OCI-LY7 (cell line): ENCODE measurements at regions not wholly inside any gene's neighbourhood (a gene's known extent, or its start where the extent isn't known, plus 50 kb on each side); places are given as distances from the start of the nearest gene placed in this dataset.

ENCODE experiments used
- BruUV-seq: library from RNA; stranded (reverse); fragments of 400-500 nt; replicated peaks from 2 replicates; lab custom pipeline; 2021; lab: Mats Ljungman, UMichigan
- CTCF ChIA-PET: fragments of 300-600 bp; sonication (Branson Sonifier 250); formaldehyde crosslinking; loops from one replicate; lab custom pipeline; 2022; ENCODE audit warnings: antibody characterized with exemption; ENCODE audit not compliant: unreplicated experiment; lab: Charles Lee
- POLR2A ChIA-PET: fragments of 300-600 bp; sonication (Branson Sonifier 250); formaldehyde crosslinking; loops from one replicate; lab custom pipeline; 2022; ENCODE audit warnings: antibody characterized with exemption; lab: Charles Lee
- DNase-seq: peaks from one replicate; pipeline ENCODE4 v3.0.0-alpha.2; 2015; ENCODE audit warnings: low spot score
- H2AFZ ChIP-seq: fragments of 200-600 bp; sonication (generic), shearing (Covaris generic); 2 replicates; pipeline ENCODE4 v1.6.1; 2014; ENCODE audit warnings: mild to moderate bottlenecking, antibody characterized with exemption, low read length, moderate library complexity
- H3K27ac ChIP-seq: fragments of 200-600 bp; sonication (generic); 2 replicates; pipeline ENCODE4 v1.5.1; 2014; ENCODE audit warnings: mixed run types, low read depth, mild to moderate bottlenecking, moderate library complexity, low read length, inconsistent platforms; ENCODE audit not compliant: poor library complexity, severe bottlenecking
- H3K36me3 ChIP-seq: fragments of 200-600 bp; sonication (generic); 2 replicates; pipeline ENCODE4 v1.6.1; 2014; ENCODE audit warnings: mild to moderate bottlenecking, antibody characterized with exemption, low read length, moderate library complexity, mixed read lengths; ENCODE audit not compliant: insufficient read depth
- H3K4me1 ChIP-seq: fragments of 200-600 bp; sonication (generic); 2 replicates; pipeline ENCODE4 v1.5.1; 2014; ENCODE audit warnings: mild to moderate bottlenecking, low read length; ENCODE audit not compliant: insufficient read depth, poor library complexity, severe bottlenecking
- H3K4me2 ChIP-seq: fragments of 200-600 bp; sonication (generic); 2 replicates; pipeline ENCODE4 v1.6.1; 2014; ENCODE audit warnings: mild to moderate bottlenecking, low read length
- H3K4me3 ChIP-seq: fragments of 200-600 bp; sonication (generic); 2 replicates; pipeline ENCODE4 v1.5.1; 2014; ENCODE audit warnings: mild to moderate bottlenecking, low read depth, low read length; ENCODE audit not compliant: poor library complexity, severe bottlenecking
- H3K79me2 ChIP-seq: fragments of 200-600 bp; sonication (generic); 2 replicates; pipeline ENCODE4 v1.6.1; 2016; ENCODE audit warnings: low read depth, mild to moderate bottlenecking, low read length, moderate library complexity, mixed read lengths; ENCODE audit not compliant: insufficient read depth
- H3K9me2 ChIP-seq: fragments of 200-600 bp; sonication (generic); 2 replicates; pipeline ENCODE4 v1.6.1; 2016; ENCODE audit warnings: mild to moderate bottlenecking, low read length, mixed read lengths; ENCODE audit not compliant: insufficient read depth
- H3K9me3 ChIP-seq: fragments of 200-600 bp; sonication (generic); 2 replicates; pipeline ENCODE4 v1.6.1; 2014; ENCODE audit warnings: mild to moderate bottlenecking, mixed run types, low read length, mixed read lengths
- H4K20me1 ChIP-seq: fragments of 200-600 bp; sonication (generic); 2 replicates; pipeline ENCODE4 v1.6.1; 2014; ENCODE audit warnings: mild to moderate bottlenecking, antibody characterized with exemption, low read length, moderate library complexity, mixed read lengths; ENCODE audit not compliant: insufficient read depth
- CTCF ChIP-seq: fragments of 200-600 bp; sonication (generic); conservative IDR thresholded peaks from 2 replicates; pipeline ENCODE4 v1.5.1; 2014; ENCODE audit warnings: mild to moderate bottlenecking, antibody characterized with exemption, low read length, moderate library complexity, mixed read lengths
- EZH2phosphoT487 ChIP-seq: fragments of 200-600 bp; sonication (generic); IDR thresholded peaks from 2 replicates; pipeline ENCODE4 v1.6.1; 2018; ENCODE audit warnings: low read depth, borderline replicate concordance, mild to moderate bottlenecking, mixed run types, antibody characterized with exemption, low read length, moderate library complexity, mixed read lengths
- intact Hi-C: fragments of 100-400 bp; cut with micrococcal nuclease; formaldehyde crosslinking; loops from one replicate; pipeline ENCODE4 v1.10.0; 2022; ENCODE audit not compliant: unreplicated experiment

DNA sequence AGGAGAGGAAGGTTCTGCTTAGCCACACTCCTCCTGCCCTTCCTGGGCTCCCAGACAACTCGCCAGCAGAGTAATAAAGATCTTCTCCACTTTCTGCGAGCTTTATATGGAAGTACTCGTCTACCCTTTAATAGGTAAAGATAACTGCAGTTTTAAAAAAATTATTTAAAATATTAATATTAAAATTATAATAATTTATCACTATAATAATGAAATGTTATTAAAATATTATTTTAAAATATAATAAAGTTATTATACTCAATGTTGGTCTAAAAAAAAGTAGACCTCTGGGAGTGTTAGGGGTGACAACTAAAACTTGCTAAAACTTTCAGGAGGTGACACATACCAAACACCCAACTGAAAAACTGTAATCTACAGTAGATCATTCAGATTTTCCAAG is 81.5 kb downstream of the RBM43 start:
- POLR2A ChIA-PET, result interaction anchor here (0.5 kb wide), 1 partner anchor 705 kb away, joined by 3 read pairs; no protein-coding TSS in a partner anchor

DNA sequence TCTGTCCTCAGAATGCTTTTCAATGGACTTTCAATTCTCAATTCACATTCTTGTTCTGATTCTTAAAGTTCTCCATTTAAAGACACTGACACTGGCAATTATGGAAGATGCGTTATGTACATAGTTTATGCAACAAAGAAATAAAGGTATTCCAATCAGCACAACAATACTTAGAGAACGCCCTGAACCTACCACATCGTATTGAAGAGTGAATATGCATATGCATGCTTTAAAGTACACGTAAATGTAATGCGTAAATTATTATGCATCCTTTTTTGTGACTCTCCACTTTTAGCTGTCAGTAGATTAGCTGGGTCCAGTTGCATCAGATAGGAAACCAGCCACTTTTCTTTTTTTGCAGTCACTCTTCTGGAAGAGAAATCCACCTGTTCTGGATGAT is 83.5 kb downstream of the RBM43 start:
- no peaks in the 10 kb centered on the region for H3K36me3 ChIP-seq
- no TSS peak for BruUV-seq
- no peak overlapping the region for H3K4me2 ChIP-seq
- TF ChIP-seq EZH2phosphoT487 (no peak), CTCF (no peak)
- intact Hi-C loops, result no loop called here
- no peaks in the 10 kb centered on the region for H3K79me2 ChIP-seq
- CTCF ChIA-PET, result no interaction called here
- no peak overlapping the region for H2AFZ ChIP-seq
- H3K4me3 ChIP-seq, result no peak overlapping the region
- POLR2A ChIA-PET, result interaction anchor here (0.7 kb wide), 1 partner anchor 1228 kb away, joined by 3 read pairs; no protein-coding TSS in a partner anchor
- no peaks in the 10 kb centered on the region for H4K20me1 ChIP-seq
- no peaks in the 10 kb centered on the region for H3K9me2 ChIP-seq
- H3K4me1 ChIP-seq, result no peaks in the 10 kb centered on the region
- H3K27ac ChIP-seq, result no peak overlapping the region
- DNase-seq, result no peak
- no peaks in the 10 kb centered on the region for H3K9me3 ChIP-seq

More for the DNA sequence above, 81.5 kb downstream of the RBM43 start:
- Histone ChIP-seq H2AFZ (no peak overlapping the region), H3K4me2 (no peak overlapping the region), H3K9me2 (no peaks in the 10 kb centered on the region), H3K9me3 (no peaks in the 10 kb centered on the region), H3K79me2 (no peaks in the 10 kb centered on the region), H3K27ac (no peak overlapping the region), H3K36me3 (no peaks in the 10 kb centered on the region), H3K4me3 (no peak overlapping the region), H4K20me1 (no peaks in the 10 kb centered on the region), H3K4me1 (no peaks in the 10 kb centered on the region)
- TF ChIP-seq EZH2phosphoT487 (no peak), CTCF (no peak)
- intact Hi-C loops, result no loop called here
- DNase-seq, result no peak
- BruUV-seq, result no TSS peak
- CTCF ChIA-PET, result no interaction called here

GRCh38 chr2:151177756-151178155 is 83.9 kb downstream of the RBM43 start:
- Histone ChIP-seq H3K27ac (no peak overlapping the region), H3K4me3 (no peak overlapping the region), H3K79me2 (no peaks in the 10 kb centered on the region), H3K9me3 (no peaks in the 10 kb centered on the region), H2AFZ (no peak overlapping the region), H3K9me2 (no peaks in the 10 kb centered on the region), H3K4me1 (no peaks in the 10 kb centered on the region), H4K20me1 (no peaks in the 10 kb centered on the region), H3K36me3 (no peaks in the 10 kb centered on the region), H3K4me2 (no peak overlapping the region)
- POLR2A ChIA-PET, result interaction anchor here (0.6 kb wide), 1 partner anchor 9 kb away, joined by 6 read pairs; no protein-coding TSS in a partner anchor
- no TSS peak for BruUV-seq
- CTCF ChIA-PET, result no interaction called here
- intact Hi-C loops, result no loop called here
- no peak for TF ChIP-seq EZH2phosphoT487
- no peak for TF ChIP-seq CTCF
- no peak for DNase-seq
